Prostate gland (tissue), 2 donors: ENCODE measurements at regions not wholly inside any gene's neighbourhood (a gene's known extent, or its start where the extent isn't known, plus 50 kb on each side); places are given as distances from the start of the nearest gene placed in this dataset.
"Not testable (repeated sequence)": the region's sequence is repeated elsewhere in the genome, so short reads cannot be mapped to it uniquely, and the experiment has no call there.

ENCODE experiments used
- DNase-seq: peaks from one replicate; pipeline ENCODE4 v3.0.0-alpha.2; 2019; ENCODE audit warnings: low spot score
- H3K27ac ChIP-seq, 2 donors: fragments of 200-600 bp; sonication (generic); 2 replicates each; pipeline ENCODE4 v1.5.1; 2017 to 2019
- H3K27me3 ChIP-seq: fragments of 200-600 bp; sonication (generic); replicated peaks from 2 replicates; pipeline ENCODE4 v1.5.1; 2019; ENCODE audit not compliant: insufficient read depth
- H3K36me3 ChIP-seq, 2 donors: fragments of 200-600 bp; sonication (generic); 1 replicate in 1 of 2; 2 replicates in 1 of 2; pipeline versions ENCODE4 v1.5.1 to v1.8.1; 2017 to 2019
- H3K4me1 ChIP-seq: fragments of 200-600 bp; sonication (generic); replicated peaks from 2 replicates; pipeline ENCODE4 v1.5.1; 2019
- H3K4me3 ChIP-seq, 2 donors: fragments of 200-600 bp; sonication (generic); 2 replicates each; pipeline ENCODE4 v1.5.1; 2017 to 2019
- H3K9me3 ChIP-seq: fragments of 200-600 bp; sonication (generic); 2 replicates; pipeline ENCODE4 v1.5.1; 2017
- POLR2A ChIP-seq: fragments of 450-650 bp; IDR thresholded peaks from one replicate; pipeline ENCODE4 v1.6.1; 2016; ENCODE audit warnings: antibody characterized with exemption, mild to moderate bottlenecking
- POLR2AphosphoS5 ChIP-seq: sonication (generic); formaldehyde crosslinking; IDR thresholded peaks from one replicate; pipeline ENCODE4 v1.6.1; 2017; ENCODE audit warnings: antibody characterized with exemption
- WGBS: methylation state at CpG from one replicate; pipeline ENCODE4 v1.1.5; 2018; 5-methylcytosine and 5-hydroxymethylcytosine counted together
- intact Hi-C: fragments of 100-400 bp; cut with DNase I; formaldehyde crosslinking; loops from one replicate; pipeline ENCODE4 v1.14.2; 2022
- TF ChIP-seq, protein P1 (sequence below), 4 experiments: fragments of 200-600 bp in 2 of 4; fragments of 450-650 bp in 2 of 4; sonication (generic) in 2 of 4; IDR thresholded peaks; 1 replicate in 3 of 4; 2 replicates in 1 of 4; pipeline ENCODE4 v1.5.1; 2016 to 2019; ENCODE audit warnings: antibody characterized with exemption in 4 of 4, mild to moderate bottlenecking in 2 of 4, moderate library complexity in 2 of 4

DNA sequence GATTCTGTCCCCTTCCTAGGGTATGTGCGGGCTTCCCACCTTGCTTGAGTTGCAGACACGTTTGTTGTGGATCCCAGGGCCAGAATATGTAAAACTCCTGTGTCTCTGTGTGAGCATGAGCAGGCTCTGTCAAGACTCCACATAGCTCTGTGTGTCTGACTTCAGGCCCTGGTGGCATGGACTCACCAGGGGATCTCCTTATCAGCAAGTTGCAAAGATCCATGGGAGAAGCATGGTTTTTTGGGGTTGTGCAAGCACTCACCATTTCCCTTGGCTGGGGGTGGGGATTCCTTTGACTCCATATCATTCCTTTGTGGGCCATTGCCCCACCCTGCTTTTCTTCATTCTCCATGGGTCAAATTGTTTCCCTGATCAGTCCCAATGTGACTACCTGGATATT, 205.6 kb downstream of the TUSC1 start:
- intact Hi-C loops, result no loop called here
- Histone ChIP-seq H3K27me3 (no peaks in the 10 kb centered on the region), H3K27ac (no peak overlapping the region), H3K4me1 (no peaks in the 10 kb centered on the region), H3K4me3 (no peak overlapping the region), H3K36me3 (no peaks in the 10 kb centered on the region), H3K9me3 (no peaks in the 10 kb centered on the region)
- no peak for DNase-seq
- TF ChIP-seq, protein P1, sequence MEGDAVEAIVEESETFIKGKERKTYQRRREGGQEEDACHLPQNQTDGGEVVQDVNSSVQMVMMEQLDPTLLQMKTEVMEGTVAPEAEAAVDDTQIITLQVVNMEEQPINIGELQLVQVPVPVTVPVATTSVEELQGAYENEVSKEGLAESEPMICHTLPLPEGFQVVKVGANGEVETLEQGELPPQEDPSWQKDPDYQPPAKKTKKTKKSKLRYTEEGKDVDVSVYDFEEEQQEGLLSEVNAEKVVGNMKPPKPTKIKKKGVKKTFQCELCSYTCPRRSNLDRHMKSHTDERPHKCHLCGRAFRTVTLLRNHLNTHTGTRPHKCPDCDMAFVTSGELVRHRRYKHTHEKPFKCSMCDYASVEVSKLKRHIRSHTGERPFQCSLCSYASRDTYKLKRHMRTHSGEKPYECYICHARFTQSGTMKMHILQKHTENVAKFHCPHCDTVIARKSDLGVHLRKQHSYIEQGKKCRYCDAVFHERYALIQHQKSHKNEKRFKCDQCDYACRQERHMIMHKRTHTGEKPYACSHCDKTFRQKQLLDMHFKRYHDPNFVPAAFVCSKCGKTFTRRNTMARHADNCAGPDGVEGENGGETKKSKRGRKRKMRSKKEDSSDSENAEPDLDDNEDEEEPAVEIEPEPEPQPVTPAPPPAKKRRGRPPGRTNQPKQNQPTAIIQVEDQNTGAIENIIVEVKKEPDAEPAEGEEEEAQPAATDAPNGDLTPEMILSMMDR (IDR thresholded peaks at IDR 0.05), result no peak
- TF ChIP-seq POLR2A, result no peak
- no peak for TF ChIP-seq POLR2AphosphoS5
- WGBS, result 91% methylated on average over 2 of the region's 2 CpGs

DNA sequence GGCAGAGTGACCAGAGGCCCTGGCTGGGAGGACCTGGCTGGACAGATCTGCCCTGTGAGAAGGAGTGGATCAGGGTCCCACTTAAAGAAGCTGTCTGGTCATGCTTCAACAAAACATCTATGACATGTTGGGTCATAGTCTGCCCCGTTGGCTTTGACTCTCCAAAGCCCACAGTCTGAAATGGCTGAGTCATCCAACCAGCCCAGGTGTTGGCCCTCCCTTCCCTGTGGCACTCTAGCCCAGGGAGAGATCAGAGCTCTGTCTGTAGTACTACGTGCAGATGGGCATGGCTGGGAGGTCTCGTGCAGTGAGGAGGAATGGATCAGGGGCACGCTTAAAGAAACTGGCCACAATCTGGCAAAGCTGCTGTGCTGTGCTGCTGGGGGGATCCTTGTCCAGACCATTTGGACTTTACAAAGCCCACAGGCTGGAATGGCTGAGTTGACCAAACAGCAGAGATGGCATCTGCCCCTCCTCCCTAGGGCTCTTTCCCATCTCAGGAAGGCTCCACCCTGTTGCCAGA, 206.1 kb downstream of the TUSC1 start:
- Histone ChIP-seq H3K27me3 (no peaks in the 10 kb centered on the region), H3K27ac (no peak overlapping the region), H3K4me1 (no peaks in the 10 kb centered on the region), H3K9me3 (no peaks in the 10 kb centered on the region), H3K36me3 (no peaks in the 10 kb centered on the region), H3K4me3 (no peak overlapping the region)
- TF ChIP-seq, protein P1 (IDR thresholded peaks at IDR 0.05), result no peak
- TF ChIP-seq POLR2AphosphoS5, result no peak
- no peak for TF ChIP-seq POLR2A
- no peak for DNase-seq
- WGBS, result 84% methylated on average over 4 of the region's 4 CpGs
- intact Hi-C loops, result no loop called here

DNA sequence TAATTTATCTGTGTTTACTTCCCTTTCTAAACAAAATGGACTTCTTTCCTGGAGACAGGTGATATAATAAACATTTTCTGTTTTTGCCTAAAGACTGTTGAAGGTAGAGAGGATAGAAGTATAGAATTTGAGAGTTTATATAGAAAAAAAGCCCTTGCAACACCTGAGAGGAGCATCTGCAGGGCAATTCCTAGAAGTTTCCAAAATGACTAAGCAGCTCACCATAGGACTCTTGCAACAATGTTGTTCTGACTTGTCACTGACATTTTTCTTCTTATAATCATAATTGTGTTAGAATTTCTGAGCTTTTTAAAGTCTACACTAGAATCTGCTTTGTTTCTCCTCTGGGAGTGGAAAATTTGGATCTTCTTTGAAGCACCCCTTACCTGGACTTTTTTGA, 216.8 kb downstream of the TUSC1 start:
- no peaks in the 10 kb centered on the region for H3K36me3 ChIP-seq
- no peaks in the 10 kb centered on the region for H3K27me3 ChIP-seq
- H3K4me3 ChIP-seq, result no peak overlapping the region
- no peak for DNase-seq
- no peaks in the 10 kb centered on the region for H3K9me3 ChIP-seq
- TF ChIP-seq POLR2A, result no peak
- no peak for TF ChIP-seq POLR2AphosphoS5
- TF ChIP-seq, protein P1 (IDR thresholded peaks at IDR 0.05), result no peak
- intact Hi-C loops, result no loop called here
- no peak overlapping the region for H3K27ac ChIP-seq
- H3K4me1 ChIP-seq, result no peaks in the 10 kb centered on the region

DNA sequence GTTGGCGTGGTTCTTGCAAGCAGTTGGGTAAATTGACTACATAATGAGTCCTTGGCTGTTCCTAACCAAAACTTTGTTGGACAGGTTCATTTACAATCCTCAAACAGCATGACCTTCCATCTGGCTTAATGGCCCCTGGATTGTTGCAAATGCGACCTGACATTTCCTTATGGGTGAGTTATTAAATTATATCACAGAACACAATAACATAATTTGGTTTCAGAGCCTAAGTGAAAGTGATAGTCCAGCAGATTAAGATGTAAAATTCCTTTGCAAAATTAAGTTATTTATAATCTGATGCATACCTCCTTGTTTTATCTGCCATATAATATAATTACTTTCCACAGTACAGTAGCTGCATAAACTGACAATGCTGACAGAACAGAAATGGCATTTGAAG, 224.4 kb downstream of the TUSC1 start:
- no peak overlapping the region for H3K4me3 ChIP-seq
- H3K27me3 ChIP-seq, result no peaks in the 10 kb centered on the region
- intact Hi-C loops, result no loop called here
- no peaks in the 10 kb centered on the region for H3K36me3 ChIP-seq
- TF ChIP-seq POLR2A (no peak), POLR2AphosphoS5 (no peak)
- TF ChIP-seq, protein P1 (IDR thresholded peaks at IDR 0.05), result no peak
- H3K27ac ChIP-seq, result no peak overlapping the region
- no peak for DNase-seq
- 68% methylated on average over 2 of the region's 2 CpGs for WGBS
- H3K9me3 ChIP-seq, result no peaks in the 10 kb centered on the region
- no peaks in the 10 kb centered on the region for H3K4me1 ChIP-seq

DNA sequence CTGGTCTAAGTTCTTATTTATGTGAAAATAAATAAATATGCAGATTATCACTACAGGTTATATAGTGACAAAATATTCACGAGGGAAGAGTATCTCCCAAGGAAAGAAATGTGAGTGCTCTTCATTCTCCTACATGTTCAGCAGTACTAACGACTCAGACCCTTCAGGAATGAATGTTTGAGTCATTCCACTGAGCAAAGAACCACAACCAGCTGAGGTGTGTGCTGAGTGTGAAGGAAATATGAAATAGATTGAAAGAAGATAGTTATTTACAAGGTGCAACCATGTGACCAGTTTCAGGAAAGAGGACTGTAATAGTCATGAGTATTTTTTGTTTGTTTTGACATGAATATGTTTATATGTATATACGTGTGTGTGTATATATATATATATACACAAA, 228.7 kb downstream of the TUSC1 start:
- intact Hi-C loops, result no loop called here
- no peaks in the 10 kb centered on the region for H3K27me3 ChIP-seq
- H3K4me3 ChIP-seq, result no peak overlapping the region
- TF ChIP-seq, protein P1 (IDR thresholded peaks at IDR 0.05), result no peak
- TF ChIP-seq POLR2A, result no peak
- TF ChIP-seq POLR2AphosphoS5, result no peak
- no peaks in the 10 kb centered on the region for H3K4me1 ChIP-seq
- no peaks in the 10 kb centered on the region for H3K9me3 ChIP-seq
- H3K36me3 ChIP-seq, result no peaks in the 10 kb centered on the region
- H3K27ac ChIP-seq, result no peak overlapping the region
- DNase-seq, result no peak
- WGBS, result 78% methylated on average over 3 of the region's 3 CpGs

DNA sequence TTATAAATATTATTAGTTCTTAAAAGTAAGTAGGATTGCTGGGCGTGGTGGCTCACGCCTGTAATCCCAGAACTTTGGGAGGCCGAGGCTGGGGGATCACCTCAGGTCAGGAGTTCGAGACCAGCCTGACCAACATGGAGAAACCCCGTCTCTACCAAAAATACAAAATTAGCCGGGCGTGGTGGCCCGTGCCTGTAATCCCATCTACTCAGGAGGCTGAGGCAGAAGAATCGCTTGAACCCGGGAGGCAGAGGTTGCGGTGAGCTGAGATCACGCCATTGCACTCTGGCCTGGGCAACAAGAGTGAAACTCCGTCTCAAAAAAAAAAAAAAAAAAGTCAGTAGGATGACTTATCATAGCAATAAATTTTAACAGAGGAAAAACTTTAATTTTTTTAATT, 232.5 kb downstream of the TUSC1 start:
- H3K4me3 ChIP-seq, H3K27me3 ChIP-seq, H3K27ac ChIP-seq, H3K9me3 ChIP-seq, H3K36me3 ChIP-seq, DNase-seq, H3K4me1 ChIP-seq, intact Hi-C loops: not testable (repeated sequence)
- 90% methylated on average over 13 of the region's 13 CpGs for WGBS
